ENCODE measurements at regions not wholly inside any gene's neighbourhood (a gene's known extent, or its start where the extent isn't known, plus 50 kb on each side); places are given as distances from the start of the nearest gene placed in this dataset.
"Not testable (repeated sequence)": the region's sequence is repeated elsewhere in the genome, so short reads cannot be mapped to it uniquely, and the experiment has no call there.

DNA sequence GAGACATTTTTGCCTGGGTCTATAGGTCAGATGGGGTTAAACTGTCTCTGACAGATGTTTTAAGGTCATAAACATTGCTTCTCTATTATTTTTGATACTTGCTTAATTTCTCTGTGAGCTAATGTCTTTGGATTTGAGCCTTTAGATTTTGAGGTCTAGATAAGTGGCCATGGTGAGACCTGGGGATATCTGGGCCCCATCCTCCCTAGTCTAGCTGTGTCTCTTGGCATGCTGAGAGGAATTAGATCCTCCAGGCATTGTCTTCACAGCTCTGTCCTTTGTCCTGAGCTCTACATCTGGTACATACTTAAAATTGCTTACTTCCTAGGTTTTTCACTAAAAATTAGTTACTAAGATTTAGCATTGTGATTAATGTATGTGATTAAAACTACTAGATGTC lies 265.0 kb upstream of the NPSR1 start:
- DNase-seq (ENCODE audit: low read depth): no peak

DNA sequence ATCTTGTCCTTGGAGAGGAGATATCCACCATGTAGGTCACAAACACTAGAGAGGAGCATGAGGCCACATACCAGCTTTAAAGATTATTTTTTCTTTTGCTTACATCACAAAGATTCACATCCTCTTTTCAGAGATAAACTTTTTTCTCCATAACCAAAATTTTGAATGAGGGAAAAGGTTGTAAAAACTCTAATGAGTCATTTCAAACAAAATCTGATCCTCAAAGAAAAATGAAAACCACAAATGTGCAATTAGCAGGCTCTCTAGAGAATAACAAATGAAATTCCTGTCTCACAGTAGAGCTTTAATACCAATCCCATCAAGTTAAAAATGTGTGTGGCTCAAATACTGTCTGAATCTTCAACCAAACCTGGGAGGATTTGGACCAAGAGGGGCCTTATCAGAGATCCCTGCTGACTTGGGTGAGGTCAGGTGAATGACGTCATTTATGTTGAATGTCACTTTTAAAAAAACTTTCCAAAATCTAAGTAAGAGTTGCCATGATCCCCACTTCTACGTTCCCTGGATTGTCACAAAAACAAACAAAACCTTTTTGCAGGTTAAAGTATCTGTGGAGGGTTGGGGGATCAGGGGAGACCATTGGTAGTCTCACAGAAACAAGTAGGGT lies 261.5 kb upstream of the NPSR1 start:
- DNase-seq (ENCODE audit: low read depth): no peak

DNA sequence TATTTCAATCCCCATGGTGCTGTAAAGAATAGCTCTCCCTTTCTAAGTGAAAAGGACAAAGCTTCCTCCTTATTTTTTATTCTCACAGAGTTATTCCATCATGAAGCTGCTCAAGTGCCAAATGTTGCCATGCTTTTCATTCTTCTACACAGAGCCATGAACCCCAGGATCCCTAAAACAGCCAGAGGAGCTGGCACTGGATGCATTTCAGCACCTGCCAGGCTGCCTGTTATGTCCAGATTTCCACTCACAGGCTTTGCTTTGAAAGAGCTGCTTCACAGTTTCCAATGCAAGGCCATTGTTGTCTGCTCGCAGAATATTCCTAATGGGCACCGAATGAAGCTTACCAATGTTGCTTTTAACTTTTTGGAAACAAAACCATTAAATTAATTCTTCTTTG lies 256.2 kb upstream of the NPSR1 start:
- DNase-seq (ENCODE audit: low read depth): no peak

DNA sequence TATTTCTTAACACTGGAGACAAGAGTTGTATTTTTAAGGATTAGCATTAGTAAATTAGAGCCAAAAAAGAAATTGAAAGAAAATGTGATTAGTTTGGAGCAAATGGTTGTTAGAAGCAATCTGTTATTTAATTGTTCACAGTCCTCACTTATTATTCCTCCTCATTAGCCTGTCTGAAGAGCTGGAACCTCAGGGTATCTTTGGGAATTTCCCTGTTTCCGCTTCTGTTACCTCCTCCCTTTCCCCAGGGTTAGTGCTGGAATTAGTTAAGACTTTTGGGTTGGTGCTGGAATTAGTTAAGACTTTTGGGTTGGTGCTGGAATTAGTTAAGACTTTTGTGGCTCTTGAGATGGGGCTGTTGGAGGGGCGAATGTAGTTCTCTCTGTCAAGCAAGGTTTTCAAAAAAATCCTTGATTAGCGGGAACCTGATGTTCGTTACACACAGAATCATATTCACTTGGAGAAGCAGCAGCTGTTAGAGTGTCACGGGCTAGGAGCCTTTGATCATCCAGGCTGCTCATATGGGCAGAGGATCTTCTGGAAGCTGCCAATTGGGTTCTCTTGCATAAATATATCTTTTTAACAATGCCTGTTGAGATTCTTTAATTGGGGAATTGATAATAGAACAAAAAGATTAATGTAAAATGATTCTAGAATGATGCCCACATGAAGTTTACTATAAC lies 251.0 kb upstream of the NPSR1 start:
- no peak for DNase-seq (ENCODE audit: low read depth)

GRCh38 chr7:34407586-34407985 lies 250.4 kb upstream of the NPSR1 start:
- no peak for DNase-seq (ENCODE audit: low read depth)

GRCh38 chr7:34417781-34418180 lies 240.2 kb upstream of the NPSR1 start:
- DNase-seq (ENCODE audit: low read depth): no peak

DNA sequence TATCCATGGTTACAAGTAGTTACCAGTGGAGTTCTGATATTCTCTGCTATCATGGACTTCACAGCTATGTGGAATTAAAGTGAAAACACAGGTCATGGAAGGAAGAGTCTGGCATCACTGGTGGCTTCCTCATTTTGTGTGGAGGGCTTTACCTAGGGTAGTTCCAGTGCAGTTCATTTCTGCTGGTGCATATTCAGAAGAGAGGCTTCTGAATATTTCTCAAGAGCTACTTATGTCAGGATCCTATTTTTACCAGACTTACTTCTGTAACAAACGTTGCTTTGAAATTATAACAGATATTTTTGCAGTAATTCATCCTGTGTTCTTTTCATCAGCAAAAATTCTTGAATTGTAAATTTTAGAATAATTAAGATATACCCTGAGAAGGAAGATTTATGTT lies 236.5 kb upstream of the NPSR1 start:
- DNase-seq (ENCODE audit: low read depth): no peak

DNA sequence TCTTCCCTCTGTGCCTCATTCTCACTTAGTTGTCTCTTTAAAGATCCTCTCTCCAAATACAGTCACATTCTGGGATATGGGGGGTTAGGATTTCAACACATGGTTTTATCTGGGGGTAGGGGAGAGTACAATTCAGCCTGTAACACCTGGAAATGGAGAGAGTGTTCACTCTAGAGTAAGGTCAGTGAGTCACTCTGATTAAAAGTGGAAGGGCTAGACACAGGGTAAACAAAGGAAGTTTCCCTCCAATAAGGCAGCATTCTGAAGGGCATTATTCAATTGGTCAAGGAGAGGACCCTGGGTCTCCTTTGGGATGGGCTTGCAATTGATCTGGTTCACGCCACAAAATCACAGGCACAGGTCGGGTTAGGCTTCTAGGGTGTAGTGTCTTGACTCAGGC lies 232.8 kb upstream of the NPSR1 start:
- DNase-seq (ENCODE audit: low read depth): no peak

- no peak for DNase-seq (ENCODE audit: low read depth)
These were observed 232.2 kb upstream of the NPSR1 start for GRCh38 chr7:34425631-34426384.

- peak; percentile 40 for DNase-seq (ENCODE audit: low read depth)
These were observed 227.6 kb upstream of the NPSR1 start for GRCh38 chr7:34430456-34430855.

DNA sequence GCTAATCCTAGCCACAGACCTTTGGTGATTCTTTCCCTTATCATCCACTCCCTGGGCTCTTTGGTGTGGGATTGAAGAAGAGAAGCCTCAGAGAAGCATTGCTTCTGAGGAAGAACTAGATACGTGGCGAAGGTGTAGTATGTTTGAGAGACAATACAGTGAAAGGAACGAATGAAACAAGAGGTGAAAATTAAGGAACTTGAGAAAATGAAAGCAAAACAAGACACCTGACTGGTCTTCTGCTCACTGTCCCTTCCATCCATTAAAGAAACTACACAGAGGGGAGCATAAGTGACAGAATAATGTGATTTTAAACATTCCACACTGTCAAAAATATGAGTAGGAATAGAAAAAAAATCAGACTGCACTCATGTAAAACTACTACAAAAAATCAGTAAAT lies 219.6 kb upstream of the NPSR1 start:
- no peak for DNase-seq (ENCODE audit: low read depth)

- no peak for DNase-seq (ENCODE audit: low read depth)
These were observed 212.4 kb upstream of the NPSR1 start for GRCh38 chr7:34445653-34446052.

DNA sequence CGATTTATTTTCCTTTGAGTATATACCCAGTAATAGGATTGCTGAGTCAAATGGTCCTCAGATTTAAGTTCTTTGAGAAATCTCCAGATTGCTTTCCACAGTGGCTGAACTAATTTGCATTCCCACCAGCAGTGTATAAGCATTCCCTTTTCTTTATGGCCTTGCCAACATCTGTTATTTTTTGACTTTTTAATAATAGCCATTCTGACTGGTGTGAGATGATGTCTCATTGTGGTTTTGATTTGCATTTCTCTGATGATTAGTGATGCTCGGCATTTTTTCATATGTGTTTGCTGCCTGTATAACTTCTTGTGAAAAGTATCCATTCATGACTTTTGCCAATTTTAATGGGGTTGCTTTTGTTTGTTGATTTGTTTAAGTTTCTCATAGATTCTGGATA lies 209.5 kb upstream of the NPSR1 start:
- not testable (repeated sequence) for DNase-seq (ENCODE audit: low read depth)

GRCh38 chr7:34449765-34450164 lies 208.3 kb upstream of the NPSR1 start:
- no peak for DNase-seq (ENCODE audit: low read depth)

- DNase-seq (ENCODE audit: low read depth): no peak
These were observed 206.8 kb upstream of the NPSR1 start for GRCh38 chr7:34451183-34451582.

- no peak for DNase-seq (ENCODE audit: low read depth)
These were observed 206.1 kb upstream of the NPSR1 start for GRCh38 chr7:34451923-34452322.

GRCh38 chr7:34452363-34452762 lies 205.7 kb upstream of the NPSR1 start:
- no peak for DNase-seq (ENCODE audit: low read depth)

- DNase-seq (ENCODE audit: low read depth): peak; percentile 11
These were observed 204.9 kb upstream of the NPSR1 start for GRCh38 chr7:34453150-34453549.

GRCh38 chr7:34454381-34454780 lies 203.6 kb upstream of the NPSR1 start:
- no peak for DNase-seq (ENCODE audit: low read depth)

DNA sequence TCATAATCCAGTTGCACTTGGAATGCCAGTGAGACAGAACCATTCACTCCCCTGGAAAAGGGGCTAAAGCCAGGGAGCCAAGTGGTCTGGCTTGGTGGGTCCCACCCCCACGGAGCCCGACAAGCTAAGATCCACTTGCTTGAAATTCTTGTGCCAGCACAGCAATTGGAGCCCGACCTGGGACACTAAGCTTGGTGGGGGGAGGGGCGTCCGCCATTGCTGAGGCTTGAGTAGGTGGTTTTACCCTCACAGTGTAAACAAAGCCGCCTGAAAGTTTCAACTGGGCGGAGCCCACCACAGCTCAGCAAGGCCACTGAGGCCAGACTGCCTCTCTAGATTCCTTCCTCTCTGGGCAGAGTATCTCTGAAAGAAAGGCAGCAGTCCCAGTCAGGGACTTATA lies 200.7 kb upstream of the NPSR1 start:
- DNase-seq (ENCODE audit: low read depth): no peak

DNA sequence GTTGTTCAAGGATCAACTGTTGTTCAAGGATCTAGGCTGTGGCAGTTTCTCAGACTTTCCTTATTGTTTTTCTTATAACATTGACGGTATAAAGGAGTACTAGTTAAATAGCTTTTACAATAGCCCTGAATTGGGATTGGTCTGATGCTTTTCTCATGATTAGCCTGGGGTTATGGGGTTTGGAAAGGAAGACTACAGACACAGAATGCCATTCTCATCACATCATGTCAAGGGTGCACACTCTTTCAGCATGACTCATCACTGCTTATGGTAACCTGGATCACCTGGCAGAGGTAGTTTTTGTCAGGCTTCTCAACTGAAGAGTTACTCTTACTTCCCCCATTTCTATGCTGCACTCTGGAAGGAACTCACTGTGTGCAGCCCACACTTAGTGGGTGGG lies 194.2 kb upstream of the NPSR1 start:
- DNase-seq (ENCODE audit: low read depth): no peak

DNA sequence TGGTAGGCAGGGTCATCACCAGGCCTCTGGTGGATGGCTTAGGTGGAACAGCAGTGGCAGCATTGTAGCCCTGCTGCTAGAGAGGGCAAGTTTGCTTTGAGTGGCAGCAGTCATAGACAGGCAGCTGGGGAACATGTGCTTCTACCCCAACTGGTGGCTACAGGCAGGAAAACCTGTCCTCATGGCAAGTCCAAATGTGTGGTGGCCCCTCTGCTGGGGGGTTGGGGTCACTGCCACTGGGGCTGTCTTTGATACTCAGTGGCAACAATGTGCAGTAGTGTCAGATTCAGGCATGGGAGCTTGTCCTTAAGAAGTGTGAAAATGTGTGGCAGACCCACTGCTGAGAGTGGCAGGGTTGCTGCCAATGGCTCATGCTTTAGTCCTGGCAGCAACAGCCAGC lies 186.2 kb upstream of the NPSR1 start:
- no peak for DNase-seq (ENCODE audit: low read depth)

DNA sequence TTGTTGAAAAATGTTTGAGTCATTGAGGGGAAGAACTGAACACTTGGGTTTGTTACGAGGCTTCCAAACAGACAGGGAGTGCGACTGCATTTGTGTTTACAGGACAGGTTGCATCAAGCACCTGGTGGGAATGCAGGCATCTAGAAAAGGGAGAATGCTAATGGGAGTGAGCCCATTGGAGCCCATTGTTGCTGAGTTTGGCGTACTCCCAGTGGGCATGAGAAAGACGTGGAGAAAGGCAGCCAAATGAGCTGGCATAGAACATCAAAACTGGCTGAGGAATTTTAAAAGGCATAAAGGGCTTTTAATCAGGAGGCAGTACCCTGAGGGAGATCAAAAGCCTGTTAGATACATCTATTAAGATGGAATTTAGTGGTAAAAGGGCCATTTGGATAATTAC lies 171.6 kb upstream of the NPSR1 start:
- DNase-seq (ENCODE audit: low read depth): no peak
